ENCODE measurements at regions not wholly inside any gene's neighbourhood (a gene's known extent, or its start where the extent isn't known, plus 50 kb on each side); places are given as distances from the start of the nearest gene placed in this dataset.

DNA sequence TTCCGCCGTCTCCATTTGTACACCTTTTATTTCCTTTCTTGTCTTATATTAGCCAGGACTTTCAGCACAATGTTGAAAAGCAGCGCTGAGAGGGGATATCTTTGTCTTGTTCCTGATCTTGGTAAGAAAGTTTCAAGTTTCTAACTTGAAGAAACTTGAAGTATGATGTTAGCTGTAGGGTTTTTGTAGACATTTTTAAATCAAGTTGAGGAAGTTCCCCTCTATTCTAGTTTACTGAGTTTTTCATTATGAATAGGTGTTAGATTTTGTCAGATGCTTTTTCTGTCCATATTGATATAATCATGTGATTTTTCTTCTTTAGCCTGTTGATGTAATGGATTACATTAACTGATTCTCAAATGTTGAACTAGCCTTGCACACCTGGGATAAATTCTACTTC lies 425.7 kb downstream of the PIK3R1 start:
- no peak overlapping the region for H3K4me3 Mint-ChIP-seq
- ChIA-PET POLR2A (no interaction called here), CTCF (interaction anchor here (0.9 kb wide), 1 partner anchor 9 kb away, joined by 4 read pairs; no protein-coding TSS in a partner anchor)
- H3K36me3 Mint-ChIP-seq (ENCODE audit: low read depth) = no peaks in the 10 kb centered on the region
- H3K27ac Mint-ChIP-seq = no peak overlapping the region
- Histone ChIP-seq H3K27ac (ENCODE audit: low read depth in 1 of 2, low read length in 2 of 2) (no peak overlapping the region), H3K4me1 (ENCODE audit: insufficient read depth, low read length) (no peaks in the 10 kb centered on the region), H3K27me3 (ENCODE audit: control insufficient read depth in 1 of 2, insufficient read depth in 2 of 2, low read length in 2 of 2) (no peaks in the 10 kb centered on the region), H3K4me3 (ENCODE audit: low read length) (no peak overlapping the region), H3K9me3 (ENCODE audit: control insufficient read depth in 1 of 2, insufficient read depth in 1 of 2, low read length in 2 of 2) (no peaks in the 10 kb centered on the region), H3K36me3 (ENCODE audit: insufficient read depth, low read length) (no peaks in the 10 kb centered on the region)
- intact Hi-C loops (cut with DNase I, micrococcal nuclease) = no loop called here
- H3K4me1 Mint-ChIP-seq (ENCODE audit: low read depth) = no peaks in the 10 kb centered on the region
- DNase-seq (no peak), ATAC-seq (ENCODE audit: poor library complexity) (no peak)
- H3K27me3 Mint-ChIP-seq = no peaks in the 10 kb centered on the region
- H3K9me3 Mint-ChIP-seq = peaks cover 5% of the 10 kb centered on the region
- TF ChIP-seq, protein P1, sequence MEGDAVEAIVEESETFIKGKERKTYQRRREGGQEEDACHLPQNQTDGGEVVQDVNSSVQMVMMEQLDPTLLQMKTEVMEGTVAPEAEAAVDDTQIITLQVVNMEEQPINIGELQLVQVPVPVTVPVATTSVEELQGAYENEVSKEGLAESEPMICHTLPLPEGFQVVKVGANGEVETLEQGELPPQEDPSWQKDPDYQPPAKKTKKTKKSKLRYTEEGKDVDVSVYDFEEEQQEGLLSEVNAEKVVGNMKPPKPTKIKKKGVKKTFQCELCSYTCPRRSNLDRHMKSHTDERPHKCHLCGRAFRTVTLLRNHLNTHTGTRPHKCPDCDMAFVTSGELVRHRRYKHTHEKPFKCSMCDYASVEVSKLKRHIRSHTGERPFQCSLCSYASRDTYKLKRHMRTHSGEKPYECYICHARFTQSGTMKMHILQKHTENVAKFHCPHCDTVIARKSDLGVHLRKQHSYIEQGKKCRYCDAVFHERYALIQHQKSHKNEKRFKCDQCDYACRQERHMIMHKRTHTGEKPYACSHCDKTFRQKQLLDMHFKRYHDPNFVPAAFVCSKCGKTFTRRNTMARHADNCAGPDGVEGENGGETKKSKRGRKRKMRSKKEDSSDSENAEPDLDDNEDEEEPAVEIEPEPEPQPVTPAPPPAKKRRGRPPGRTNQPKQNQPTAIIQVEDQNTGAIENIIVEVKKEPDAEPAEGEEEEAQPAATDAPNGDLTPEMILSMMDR (IDR thresholded peaks at IDR 0.05) = no peak

DNA sequence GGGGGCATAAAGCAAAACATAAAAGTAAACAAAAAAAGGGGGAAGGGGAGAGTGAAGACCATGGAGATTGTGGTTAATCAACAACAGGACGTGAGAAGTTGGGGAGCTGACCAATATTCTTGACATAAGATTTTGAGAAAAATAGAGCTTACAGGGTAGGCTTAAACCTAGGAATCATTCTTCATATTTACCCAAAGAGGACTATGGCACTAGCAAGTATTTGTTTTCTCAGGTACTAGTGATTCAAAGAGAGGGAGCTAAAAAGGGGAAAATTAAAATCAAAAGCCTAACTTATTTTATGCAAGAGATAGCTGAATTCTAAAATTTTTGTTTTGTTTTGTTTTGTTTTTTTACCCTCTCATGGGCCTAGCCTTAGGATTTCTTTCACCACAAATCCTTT lies 427.5 kb downstream of the PIK3R1 start:
- DNase-seq = no peak
- CTCF ChIA-PET = no interaction called here
- intact Hi-C loops (cut with DNase I, micrococcal nuclease) = no loop called here

DNA sequence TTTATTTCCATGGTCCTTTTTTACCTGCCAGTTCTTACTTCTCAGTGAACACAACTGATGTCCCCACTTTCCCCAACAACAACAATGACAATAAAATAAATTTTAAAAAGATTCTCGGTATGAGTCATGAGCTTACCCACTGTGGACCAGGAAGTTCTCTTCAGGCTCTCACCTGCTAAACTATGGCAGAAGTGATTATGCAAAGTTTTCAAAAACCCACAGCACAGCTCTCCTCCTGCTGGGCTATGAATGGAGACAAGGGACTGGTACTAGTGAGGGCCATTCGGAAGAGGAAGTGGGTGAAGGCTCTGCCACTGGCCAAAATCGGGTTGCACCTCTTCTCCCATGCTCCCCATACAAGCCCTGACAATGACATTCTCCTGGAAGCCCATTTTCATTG lies 429.4 kb downstream of the PIK3R1 start:
- CTCF ChIA-PET = no interaction called here
- TF ChIP-seq, protein P1 (IDR thresholded peaks at IDR 0.05) = no peak
- intact Hi-C loops (cut with DNase I, micrococcal nuclease) = no loop called here
- Histone ChIP-seq H3K27me3 (ENCODE audit: control insufficient read depth in 1 of 2, insufficient read depth in 2 of 2, low read length in 2 of 2) (no peaks in the 10 kb centered on the region), H3K4me3 (ENCODE audit: low read length) (no peak overlapping the region), H3K27ac (ENCODE audit: low read depth in 1 of 2, low read length in 2 of 2) (no peak overlapping the region), H3K36me3 (ENCODE audit: insufficient read depth, low read length) (no peaks in the 10 kb centered on the region), H3K9me3 (ENCODE audit: control insufficient read depth in 1 of 2, insufficient read depth in 1 of 2, low read length in 2 of 2) (no peaks in the 10 kb centered on the region), H3K4me1 (ENCODE audit: insufficient read depth, low read length) (no peaks in the 10 kb centered on the region)
- no peak overlapping the region for H3K4me3 Mint-ChIP-seq
- no peaks in the 10 kb centered on the region for H3K27me3 Mint-ChIP-seq
- no peak for DNase-seq
- H3K9me3 Mint-ChIP-seq = peaks cover 5% of the 10 kb centered on the region
- H3K4me1 Mint-ChIP-seq (ENCODE audit: low read depth) = no peaks in the 10 kb centered on the region
- no peaks in the 10 kb centered on the region for H3K36me3 Mint-ChIP-seq (ENCODE audit: low read depth)
- ATAC-seq (ENCODE audit: poor library complexity) = no peak
- POLR2A ChIA-PET = no interaction called here
- H3K27ac Mint-ChIP-seq = no peak overlapping the region

More for the DNA sequence above, 427.5 kb downstream of the PIK3R1 start:
- H3K4me3 Mint-ChIP-seq = no peak overlapping the region
- Histone ChIP-seq H3K27me3 (ENCODE audit: control insufficient read depth in 1 of 2, insufficient read depth in 2 of 2, low read length in 2 of 2) (no peaks in the 10 kb centered on the region), H3K9me3 (ENCODE audit: control insufficient read depth in 1 of 2, insufficient read depth in 1 of 2, low read length in 2 of 2) (no peaks in the 10 kb centered on the region), H3K4me3 (ENCODE audit: low read length) (no peak overlapping the region), H3K36me3 (ENCODE audit: insufficient read depth, low read length) (no peaks in the 10 kb centered on the region), H3K4me1 (ENCODE audit: insufficient read depth, low read length) (no peaks in the 10 kb centered on the region), H3K27ac (ENCODE audit: low read depth in 1 of 2, low read length in 2 of 2) (no peak overlapping the region)
- POLR2A ChIA-PET = no interaction called here
- H3K27me3 Mint-ChIP-seq = no peaks in the 10 kb centered on the region
- H3K27ac Mint-ChIP-seq = no peak overlapping the region
- no peaks in the 10 kb centered on the region for H3K36me3 Mint-ChIP-seq (ENCODE audit: low read depth)
- peaks cover 5% of the 10 kb centered on the region for H3K9me3 Mint-ChIP-seq
- H3K4me1 Mint-ChIP-seq (ENCODE audit: low read depth) = no peaks in the 10 kb centered on the region
- TF ChIP-seq, protein P1 (IDR thresholded peaks at IDR 0.05) = no peak
- ATAC-seq (ENCODE audit: poor library complexity) = no peak

Data from CD4-positive, alpha-beta T cell (primary cell).